Keratinocyte (primary cell): ENCODE measurements at regions not wholly inside any gene's neighbourhood (a gene's known extent, or its start where the extent isn't known, plus 50 kb on each side); places are given as distances from the start of the nearest gene placed in this dataset.
"Not testable (repeated sequence)": the region's sequence is repeated elsewhere in the genome, so short reads cannot be mapped to it uniquely, and the experiment has no call there.

Experiments used
- EZH2 ChIP-seq: IDR thresholded peaks from one replicate; pipeline ENCODE4 v1.6.1; 2012; ENCODE audit warnings: inconsistent platforms, mild to moderate bottlenecking, low read length, moderate library complexity
- TF ChIP-seq, protein P1 (sequence below), 3 experiments: IDR thresholded peaks in 1 of 3; conservative IDR thresholded peaks in 1 of 3; optimal IDR thresholded peaks in 1 of 3; 2 replicates in 2 of 3; 3 replicates in 1 of 3; pipeline versions ENCODE3 to v1.5.1; 2011; ENCODE audit warnings: low read length in 3 of 3, mild to moderate bottlenecking in 3 of 3, moderate library complexity in 2 of 3, control low read depth in 1 of 3, inconsistent platforms in 1 of 3; ENCODE audit not compliant: insufficient read depth in 2 of 3; ENCODE audit errors: extremely low read depth in 1 of 3

DNA sequence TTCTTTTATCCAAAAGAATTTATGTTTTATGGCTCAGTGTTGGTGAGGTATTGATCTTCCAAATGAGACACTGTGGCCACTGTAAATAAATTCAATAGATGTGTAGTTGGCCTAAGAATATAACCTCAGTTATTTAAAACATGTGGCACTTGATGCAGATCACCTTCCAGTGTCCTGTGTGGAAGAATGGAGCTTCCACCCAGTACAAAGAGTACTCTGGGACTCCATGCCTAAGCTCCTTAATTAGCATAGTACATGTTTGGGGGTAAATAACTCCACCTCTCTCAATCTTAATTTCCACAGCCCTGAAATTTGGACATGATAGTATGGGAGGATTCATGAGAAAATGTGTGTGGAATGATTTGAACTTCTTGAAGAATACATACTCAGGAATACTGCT lies 105.7 kb downstream of the SPDYE17 start:
- TF ChIP-seq, protein P1, sequence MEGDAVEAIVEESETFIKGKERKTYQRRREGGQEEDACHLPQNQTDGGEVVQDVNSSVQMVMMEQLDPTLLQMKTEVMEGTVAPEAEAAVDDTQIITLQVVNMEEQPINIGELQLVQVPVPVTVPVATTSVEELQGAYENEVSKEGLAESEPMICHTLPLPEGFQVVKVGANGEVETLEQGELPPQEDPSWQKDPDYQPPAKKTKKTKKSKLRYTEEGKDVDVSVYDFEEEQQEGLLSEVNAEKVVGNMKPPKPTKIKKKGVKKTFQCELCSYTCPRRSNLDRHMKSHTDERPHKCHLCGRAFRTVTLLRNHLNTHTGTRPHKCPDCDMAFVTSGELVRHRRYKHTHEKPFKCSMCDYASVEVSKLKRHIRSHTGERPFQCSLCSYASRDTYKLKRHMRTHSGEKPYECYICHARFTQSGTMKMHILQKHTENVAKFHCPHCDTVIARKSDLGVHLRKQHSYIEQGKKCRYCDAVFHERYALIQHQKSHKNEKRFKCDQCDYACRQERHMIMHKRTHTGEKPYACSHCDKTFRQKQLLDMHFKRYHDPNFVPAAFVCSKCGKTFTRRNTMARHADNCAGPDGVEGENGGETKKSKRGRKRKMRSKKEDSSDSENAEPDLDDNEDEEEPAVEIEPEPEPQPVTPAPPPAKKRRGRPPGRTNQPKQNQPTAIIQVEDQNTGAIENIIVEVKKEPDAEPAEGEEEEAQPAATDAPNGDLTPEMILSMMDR (optimal IDR thresholded peaks at IDR 0.05 in 1 of 3, IDR thresholded peaks at IDR 0.05 in 1 of 3, conservative IDR thresholded peaks at IDR 0.05 in 1 of 3; ENCODE audit: extremely low read depth in 1 of 3, insufficient read depth in 2 of 3, low read length in 3 of 3): not testable (repeated sequence)
- TF ChIP-seq EZH2: not testable (repeated sequence)
